Neural cell (in vitro differentiated cells): ENCODE measurements at regions not wholly inside any gene's neighbourhood (a gene's known extent, or its start where the extent isn't known, plus 50 kb on each side); places are given as distances from the start of the nearest gene placed in this dataset.

Experiments
- H2AFZ ChIP-seq: fragments of 200-600, 300-800 bp; sonication (generic), shearing (Covaris generic); 2 replicates; pipeline ENCODE4 v1.6.0; 2014; ENCODE audit warnings: low read depth, mild to moderate bottlenecking, antibody characterized with exemption, low read length, moderate library complexity
- H3F3A ChIP-seq: fragments of 200-600 bp; shearing (Covaris generic); 2 replicates; pipeline ENCODE4 v1.6.1; 2016; ENCODE audit warnings: mild to moderate bottlenecking, moderate library complexity, mixed read lengths, antibody characterized with exemption, low read length; ENCODE audit not compliant: insufficient read depth, poor library complexity, severe bottlenecking
- H3K27ac ChIP-seq: fragments of 200-600, 300-800 bp; sonication (generic), shearing (Covaris generic); 2 replicates; pipeline ENCODE4 v1.5.1; 2014; ENCODE audit warnings: mild to moderate bottlenecking, low read length, moderate library complexity
- H3K27me3 ChIP-seq: fragments of 300-800, 200-600 bp; sonication (generic), shearing (Covaris generic); 2 replicates; pipeline ENCODE4 v1.6.0; 2014; ENCODE audit warnings: mild to moderate bottlenecking, low read depth, low read length, moderate library complexity; ENCODE audit not compliant: insufficient read depth
- H3K36me3 ChIP-seq: fragments of 300-800, 200-600 bp; sonication (generic), shearing (Covaris generic); 2 replicates; pipeline ENCODE4 v1.5.1; 2014; ENCODE audit warnings: mild to moderate bottlenecking, antibody characterized with exemption, low read length, moderate library complexity; ENCODE audit not compliant: insufficient read depth
- H3K4me2 ChIP-seq: fragments of 300-800, 200-600 bp; sonication (generic), shearing (Covaris generic); 2 replicates; pipeline ENCODE4 v1.6.0; 2014; ENCODE audit warnings: mild to moderate bottlenecking, low read length
- H3K4me3 ChIP-seq: fragments of 300-800, 200-600 bp; sonication (generic), shearing (Covaris generic); 2 replicates; pipeline ENCODE4 v1.5.1; 2014; ENCODE audit warnings: mild to moderate bottlenecking, low read length, moderate library complexity
- H3K79me2 ChIP-seq: fragments of 200-600 bp; shearing (Covaris generic); replicated peaks from 2 replicates; pipeline ENCODE4 v1.6.0; 2014; ENCODE audit warnings: mild to moderate bottlenecking, low read length, moderate library complexity; ENCODE audit not compliant: insufficient read depth
- H3K9ac ChIP-seq: fragments of 300-800, 200-600 bp; sonication (generic), shearing (Covaris generic); 2 replicates; pipeline ENCODE4 v1.6.1; 2016; ENCODE audit warnings: mild to moderate bottlenecking, low read length, mixed read lengths
- H3K9me2 ChIP-seq: fragments of 200-600 bp; shearing (Covaris generic); 2 replicates; pipeline ENCODE4 v1.6.1; 2016; ENCODE audit warnings: mild to moderate bottlenecking, low read length, mixed read lengths; ENCODE audit not compliant: insufficient read depth
- H3K9me3 ChIP-seq: fragments of 200-600, 300-800 bp; sonication (generic), shearing (Covaris generic); 2 replicates; pipeline ENCODE4 v1.6.1; 2016; ENCODE audit warnings: mild to moderate bottlenecking, mixed run types, low read length, moderate library complexity, mixed read lengths
- H4K20me1 ChIP-seq: fragments of 200-600 bp; shearing (Covaris generic); 2 replicates; pipeline ENCODE4 v1.6.1; 2016; ENCODE audit warnings: mild to moderate bottlenecking, mixed run types; ENCODE audit not compliant: insufficient read depth
- CTCF ChIP-seq: fragments of 450-650 bp; IDR thresholded peaks from 2 replicates; pipeline ENCODE4 v1.5.1; 2014; ENCODE audit warnings: antibody characterized with exemption, mild to moderate bottlenecking, moderate library complexity; ENCODE audit not compliant: poor library complexity, severe bottlenecking
- EP300 ChIP-seq: fragments of 450-650 bp; conservative IDR thresholded peaks from 2 replicates; pipeline ENCODE4 v1.6.1; 2014; ENCODE audit warnings: antibody characterized with exemption, mild to moderate bottlenecking, moderate library complexity; ENCODE audit not compliant: poor library complexity, severe bottlenecking
- EZH2 ChIP-seq: fragments of 200-600, 300-800 bp; shearing (Covaris generic), sonication (generic); IDR thresholded peaks from 2 replicates; pipeline ENCODE4 v1.6.1; 2014; ENCODE audit warnings: antibody characterized with exemption, low read length, borderline replicate concordance, mild to moderate bottlenecking; ENCODE audit not compliant: insufficient read depth, poor library complexity, severe bottlenecking
- MXI1 ChIP-seq: fragments of 450-650 bp; conservative IDR thresholded peaks from 2 replicates; pipeline ENCODE4 v1.6.1; 2014; ENCODE audit warnings: antibody characterized with exemption, mild to moderate bottlenecking; ENCODE audit not compliant: poor library complexity, severe bottlenecking
- POLR2AphosphoS5 ChIP-seq: IDR thresholded peaks from 2 replicates; pipeline ENCODE4 v1.6.1; 2012
- RAD21 ChIP-seq: fragments of 450-650 bp; conservative IDR thresholded peaks from 2 replicates; pipeline ENCODE4 v1.6.1; 2014; ENCODE audit warnings: antibody characterized with exemption, mild to moderate bottlenecking, moderate library complexity
- REST ChIP-seq: IDR thresholded peaks from 2 replicates; pipeline ENCODE4 v1.6.1; 2012; ENCODE audit warnings: borderline replicate concordance
- SMC3 ChIP-seq: fragments of 450-650 bp; conservative IDR thresholded peaks from 2 replicates; pipeline ENCODE4 v1.6.1; 2014; ENCODE audit warnings: antibody characterized with exemption, mild to moderate bottlenecking, moderate library complexity; ENCODE audit not compliant: poor library complexity
- TAF1 ChIP-seq: IDR thresholded peaks from 2 replicates; pipeline ENCODE4 v1.6.1; 2012; ENCODE audit warnings: low read depth

GRCh38 chr21:27250366-27250765 lies 283.5 kb upstream of the ADAMTS5 start:
- no peak for TF ChIP-seq RAD21
- no peak for TF ChIP-seq EP300
- Histone ChIP-seq H2AFZ (no peak overlapping the region), H3F3A (no peaks in the 10 kb centered on the region), H3K4me2 (no peak overlapping the region), H3K4me3 (no peak overlapping the region), H3K27me3 (no peaks in the 10 kb centered on the region), H3K36me3 (no peaks in the 10 kb centered on the region), H3K27ac (no peak overlapping the region), H3K9ac (no peak overlapping the region), H3K9me3 (no peaks in the 10 kb centered on the region), H3K9me2 (no peaks in the 10 kb centered on the region), H3K79me2 (no peaks in the 10 kb centered on the region), H4K20me1 (no peaks in the 10 kb centered on the region)

- Histone ChIP-seq H3K9me3 (no peaks in the 10 kb centered on the region), H4K20me1 (no peaks in the 10 kb centered on the region), H3K79me2 (no peaks in the 10 kb centered on the region), H3K36me3 (no peaks in the 10 kb centered on the region), H3F3A (no peaks in the 10 kb centered on the region), H3K4me2 (no peak overlapping the region), H3K27ac (no peak overlapping the region), H2AFZ (no peak overlapping the region), H3K9ac (no peak overlapping the region), H3K4me3 (no peak overlapping the region), H3K27me3 (no peaks in the 10 kb centered on the region), H3K9me2 (no peaks in the 10 kb centered on the region)
- TF ChIP-seq EP300, result no peak
- TF ChIP-seq EZH2, result no peak
- TF ChIP-seq RAD21, result no peak
- TF ChIP-seq CTCF, result no peak
- TF ChIP-seq REST, result no peak
- no peak for TF ChIP-seq POLR2AphosphoS5
- no peak for TF ChIP-seq TAF1
- TF ChIP-seq SMC3, result no peak
- TF ChIP-seq MXI1, result no peak
Observed at GRCh38 chr21:27248814-27249213, 281.9 kb upstream of the ADAMTS5 start.

- H3K9me2 ChIP-seq, result no peaks in the 10 kb centered on the region
- no peak overlapping the region for H3K4me2 ChIP-seq
- H3K9ac ChIP-seq, result no peak overlapping the region
- no peaks in the 10 kb centered on the region for H4K20me1 ChIP-seq
- H3K36me3 ChIP-seq, result no peaks in the 10 kb centered on the region
- H3K27me3 ChIP-seq, result no peaks in the 10 kb centered on the region
- no peak overlapping the region for H3K27ac ChIP-seq
- H2AFZ ChIP-seq, result no peak overlapping the region
- TF ChIP-seq POLR2AphosphoS5, result no peak
- TF ChIP-seq EZH2, result no peak
- no peak for TF ChIP-seq SMC3
- TF ChIP-seq EP300, result no peak
- TF ChIP-seq CTCF, result no peak
- no peaks in the 10 kb centered on the region for H3K9me3 ChIP-seq
- H3F3A ChIP-seq, result no peaks in the 10 kb centered on the region
- no peak overlapping the region for H3K4me3 ChIP-seq
- no peaks in the 10 kb centered on the region for H3K79me2 ChIP-seq
Observed at GRCh38 chr21:27246741-27247140, 279.9 kb upstream of the ADAMTS5 start.
